GM12873 (cell line): ENCODE measurements at regions not wholly inside any gene's neighbourhood (a gene's known extent, or its start where the extent isn't known, plus 50 kb on each side); places are given as distances from the start of the nearest gene placed in this dataset.

Experiments used
- TF ChIP-seq, protein P1 (sequence below): IDR thresholded peaks from 2 replicates; pipeline ENCODE4 v1.5.1; 2012; ENCODE audit warnings: low read depth, mild to moderate bottlenecking, moderate library complexity, low read length, control low read depth; ENCODE audit not compliant: insufficient read depth; ENCODE audit errors: missing control alignments

DNA sequence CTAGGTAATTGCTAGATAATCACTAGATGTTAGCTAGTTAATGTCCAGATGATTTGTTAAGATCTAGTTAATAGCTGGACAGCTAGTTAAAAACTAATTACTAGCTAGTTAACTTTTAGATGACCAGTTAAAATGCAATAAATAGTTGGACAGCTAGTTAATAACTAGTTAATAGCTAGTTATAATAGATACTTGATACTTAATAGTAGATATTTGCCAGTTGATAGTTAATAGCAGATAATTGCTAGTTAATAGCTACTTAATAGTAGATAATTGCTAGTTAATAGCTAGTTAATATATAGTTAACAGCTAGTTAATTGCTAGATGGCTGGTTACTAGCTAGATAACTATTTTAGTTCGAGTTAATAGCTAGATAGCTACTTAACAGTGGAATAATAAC is 631.4 kb upstream of the CT83 start:
- TF ChIP-seq, protein P1, sequence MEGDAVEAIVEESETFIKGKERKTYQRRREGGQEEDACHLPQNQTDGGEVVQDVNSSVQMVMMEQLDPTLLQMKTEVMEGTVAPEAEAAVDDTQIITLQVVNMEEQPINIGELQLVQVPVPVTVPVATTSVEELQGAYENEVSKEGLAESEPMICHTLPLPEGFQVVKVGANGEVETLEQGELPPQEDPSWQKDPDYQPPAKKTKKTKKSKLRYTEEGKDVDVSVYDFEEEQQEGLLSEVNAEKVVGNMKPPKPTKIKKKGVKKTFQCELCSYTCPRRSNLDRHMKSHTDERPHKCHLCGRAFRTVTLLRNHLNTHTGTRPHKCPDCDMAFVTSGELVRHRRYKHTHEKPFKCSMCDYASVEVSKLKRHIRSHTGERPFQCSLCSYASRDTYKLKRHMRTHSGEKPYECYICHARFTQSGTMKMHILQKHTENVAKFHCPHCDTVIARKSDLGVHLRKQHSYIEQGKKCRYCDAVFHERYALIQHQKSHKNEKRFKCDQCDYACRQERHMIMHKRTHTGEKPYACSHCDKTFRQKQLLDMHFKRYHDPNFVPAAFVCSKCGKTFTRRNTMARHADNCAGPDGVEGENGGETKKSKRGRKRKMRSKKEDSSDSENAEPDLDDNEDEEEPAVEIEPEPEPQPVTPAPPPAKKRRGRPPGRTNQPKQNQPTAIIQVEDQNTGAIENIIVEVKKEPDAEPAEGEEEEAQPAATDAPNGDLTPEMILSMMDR, result no peak

DNA sequence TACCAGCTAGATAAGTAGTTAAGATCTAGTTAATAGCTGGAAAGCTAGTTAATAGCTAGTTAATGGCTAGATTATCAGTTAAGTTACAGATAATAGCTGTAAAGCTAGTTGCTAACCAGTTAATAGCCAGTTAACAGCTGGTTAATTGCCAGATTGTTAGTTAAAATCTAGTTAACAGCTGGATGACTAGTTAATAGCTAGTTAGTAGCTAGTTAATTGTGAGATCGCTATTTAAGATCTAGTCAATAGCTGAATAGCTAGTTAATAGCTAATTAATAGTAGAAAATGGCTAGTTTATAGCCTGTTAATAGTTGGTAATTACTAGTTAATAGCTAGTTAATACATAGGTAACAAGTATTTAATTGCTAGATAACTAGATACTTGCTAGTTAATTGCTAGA is 630.5 kb upstream of the CT83 start:
- TF ChIP-seq, protein P1, result no peak

DNA sequence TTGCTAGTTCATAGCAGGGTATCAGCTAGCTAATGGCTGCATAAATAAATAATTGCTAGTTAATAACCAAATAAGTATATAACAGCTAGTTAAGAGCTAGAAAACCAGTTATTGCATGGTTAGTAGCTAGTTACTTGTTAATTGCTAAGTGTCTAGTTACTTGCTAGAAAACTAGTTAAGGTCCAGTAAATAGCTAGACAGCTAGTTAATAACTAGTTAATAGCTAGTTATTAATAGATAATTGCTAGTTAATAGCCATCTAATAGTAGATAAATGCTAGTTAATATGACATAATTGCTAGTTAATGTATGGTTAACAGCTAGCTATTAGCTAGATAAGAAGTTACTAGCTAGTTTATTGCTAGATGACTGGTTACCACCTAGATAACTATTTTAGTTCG is 629.9 kb upstream of the CT83 start:
- TF ChIP-seq, protein P1, result no peak

DNA sequence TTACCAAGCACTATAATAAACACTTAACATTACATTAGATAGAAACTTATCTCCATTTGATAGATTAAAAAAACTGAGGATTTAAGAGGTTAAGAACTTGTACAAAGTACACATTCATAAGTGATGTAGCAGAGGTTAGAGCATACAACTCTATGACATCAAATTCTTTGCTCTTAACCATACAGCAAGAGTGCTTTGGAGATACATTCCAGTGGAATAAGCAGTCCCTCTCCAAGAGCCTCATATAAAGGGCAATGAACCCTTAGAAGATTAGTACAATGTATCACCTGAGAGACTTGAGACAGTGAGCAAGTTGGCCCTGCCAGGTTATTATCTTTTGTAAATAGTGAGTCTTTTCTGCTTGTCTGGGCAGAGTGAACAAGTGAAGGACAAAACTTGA is 600.4 kb upstream of the CT83 start:
- TF ChIP-seq, protein P1, result no peak

DNA sequence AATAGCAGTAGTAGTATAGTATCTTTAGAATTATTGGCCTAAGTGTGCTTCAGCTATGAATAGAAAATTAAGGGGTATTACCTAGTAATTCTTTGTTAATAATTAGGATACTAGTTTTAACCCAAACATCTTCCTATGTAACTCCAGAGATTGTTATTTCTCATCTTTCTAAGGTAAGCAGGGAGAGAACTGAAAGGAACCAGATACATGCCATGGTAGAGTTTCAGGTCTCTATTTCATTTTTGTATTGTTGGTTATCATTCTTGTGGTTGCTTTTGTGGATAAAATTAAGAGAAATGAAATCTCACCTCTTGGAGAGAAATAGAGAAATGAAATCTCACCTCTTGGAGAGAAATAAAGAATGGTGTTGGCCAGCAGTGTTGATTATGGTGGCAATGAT is 597.1 kb upstream of the CT83 start:
- TF ChIP-seq, protein P1, result no peak

DNA sequence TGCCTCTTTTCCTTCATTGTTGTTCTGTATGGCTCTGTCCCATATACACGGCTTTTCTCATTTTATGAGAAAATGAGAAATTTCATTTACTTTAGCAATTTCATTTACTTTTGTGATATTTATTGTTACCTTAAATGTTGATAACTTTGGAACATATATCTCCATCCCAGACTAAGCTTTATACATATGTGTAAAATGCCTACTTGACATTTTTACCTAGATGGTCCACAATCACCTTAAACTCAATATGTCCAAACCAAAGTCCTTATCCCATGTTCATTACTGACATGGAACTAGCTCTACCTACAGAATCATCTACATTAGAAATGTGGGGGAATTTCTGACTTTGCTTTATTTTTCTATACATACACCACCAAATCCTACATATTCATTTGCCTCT is 590.5 kb upstream of the CT83 start:
- TF ChIP-seq, protein P1, result no peak

DNA sequence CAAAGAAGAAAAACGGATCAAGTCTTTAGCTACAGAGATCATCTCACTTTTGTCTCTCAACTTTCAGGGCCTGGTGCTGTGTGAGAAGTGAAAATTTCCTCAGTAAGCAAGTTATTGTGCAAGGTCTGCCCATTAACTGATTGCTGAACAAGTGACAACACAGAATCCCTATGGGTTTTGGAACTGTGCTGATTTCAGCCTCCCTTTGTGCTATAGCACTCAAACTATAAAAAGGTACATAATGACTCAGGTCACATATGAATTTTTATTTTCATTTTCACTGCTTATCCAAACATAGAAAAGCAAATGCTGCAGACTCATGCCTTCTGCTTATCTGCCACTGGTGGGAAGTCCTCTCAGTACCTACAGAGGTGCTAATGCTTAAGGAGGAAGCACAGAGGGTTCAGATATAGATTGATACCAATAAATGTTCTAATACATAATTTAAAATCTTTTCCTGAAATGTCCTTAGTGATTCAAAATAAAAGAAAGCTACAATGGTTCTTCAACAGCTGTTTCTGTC is 576.2 kb upstream of the CT83 start:
- TF ChIP-seq, protein P1, result no peak
